Type B pancreatic cell (in vitro differentiated cells): ENCODE measurements at regions not wholly inside any gene's neighbourhood (a gene's known extent, or its start where the extent isn't known, plus 50 kb on each side); places are given as distances from the start of the nearest gene placed in this dataset.

ENCODE experiments used
- DNase-seq: peaks from one replicate; pipeline ENCODE4 v3.0.0; 2021; ENCODE audit warnings: mixed read lengths; ENCODE audit not compliant: unreplicated experiment; ENCODE audit errors: extremely low spot score
- H3K27ac Mint-ChIP-seq: 2 replicates; pipeline ENCODE4 v1.8.0; 2021; ENCODE audit warnings: mild to moderate bottlenecking, mixed read lengths
- H3K27me3 Mint-ChIP-seq: 2 replicates; pipeline ENCODE4 v1.8.0; 2021; ENCODE audit warnings: mixed read lengths
- H3K36me3 Mint-ChIP-seq: 2 replicates; pipeline ENCODE4 v1.8.0; 2021; ENCODE audit warnings: mixed read lengths
- H3K4me1 Mint-ChIP-seq: one replicate; pipeline ENCODE4 v1.8.0; 2021; ENCODE audit warnings: mixed read lengths; ENCODE audit not compliant: unreplicated experiment
- H3K4me3 Mint-ChIP-seq: 2 replicates; pipeline ENCODE4 v1.8.0; 2021; ENCODE audit warnings: mild to moderate bottlenecking, mixed read lengths
- H3K9me3 Mint-ChIP-seq: 2 replicates; pipeline ENCODE4 v1.8.0; 2021; ENCODE audit warnings: mixed read lengths
- TF ChIP-seq, protein P1 (sequence below): fragments of 200-600 bp; sonication (generic); conservative IDR thresholded peaks from 2 replicates; pipeline ENCODE4 v1.5.0; 2021; ENCODE audit warnings: antibody characterized with exemption, mild to moderate bottlenecking

DNA sequence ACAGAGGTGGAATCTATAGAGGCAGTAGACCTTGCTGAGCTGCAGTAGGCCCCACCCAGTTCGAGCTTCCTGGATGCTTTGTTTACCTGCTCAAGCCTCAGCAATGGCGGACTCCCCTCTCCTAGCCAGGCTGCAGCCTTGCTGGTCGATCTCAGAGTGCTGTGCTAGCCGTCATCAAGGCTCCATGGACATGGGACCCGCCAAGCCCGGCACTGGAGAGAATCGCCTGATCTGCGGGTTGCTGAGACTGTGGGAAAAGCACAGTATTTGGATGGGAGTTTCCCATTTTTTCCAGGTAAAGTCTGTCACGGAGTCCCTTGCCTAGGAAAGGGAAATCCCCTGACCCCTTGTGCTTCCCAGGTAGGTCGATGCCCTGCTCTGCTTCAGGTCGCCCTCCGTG lies 124.8 kb upstream of the KLF8 start:
- Mint-ChIP-seq H3K36me3 (no peaks in the 10 kb centered on the region), H3K9me3 (no peaks in the 10 kb centered on the region), H3K4me3 (no peak overlapping the region), H3K27ac (no peak overlapping the region), H3K27me3 (no peaks in the 10 kb centered on the region), H3K4me1 (no peaks in the 10 kb centered on the region)
- TF ChIP-seq, protein P1, sequence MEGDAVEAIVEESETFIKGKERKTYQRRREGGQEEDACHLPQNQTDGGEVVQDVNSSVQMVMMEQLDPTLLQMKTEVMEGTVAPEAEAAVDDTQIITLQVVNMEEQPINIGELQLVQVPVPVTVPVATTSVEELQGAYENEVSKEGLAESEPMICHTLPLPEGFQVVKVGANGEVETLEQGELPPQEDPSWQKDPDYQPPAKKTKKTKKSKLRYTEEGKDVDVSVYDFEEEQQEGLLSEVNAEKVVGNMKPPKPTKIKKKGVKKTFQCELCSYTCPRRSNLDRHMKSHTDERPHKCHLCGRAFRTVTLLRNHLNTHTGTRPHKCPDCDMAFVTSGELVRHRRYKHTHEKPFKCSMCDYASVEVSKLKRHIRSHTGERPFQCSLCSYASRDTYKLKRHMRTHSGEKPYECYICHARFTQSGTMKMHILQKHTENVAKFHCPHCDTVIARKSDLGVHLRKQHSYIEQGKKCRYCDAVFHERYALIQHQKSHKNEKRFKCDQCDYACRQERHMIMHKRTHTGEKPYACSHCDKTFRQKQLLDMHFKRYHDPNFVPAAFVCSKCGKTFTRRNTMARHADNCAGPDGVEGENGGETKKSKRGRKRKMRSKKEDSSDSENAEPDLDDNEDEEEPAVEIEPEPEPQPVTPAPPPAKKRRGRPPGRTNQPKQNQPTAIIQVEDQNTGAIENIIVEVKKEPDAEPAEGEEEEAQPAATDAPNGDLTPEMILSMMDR: no peak
- no peak for DNase-seq

DNA sequence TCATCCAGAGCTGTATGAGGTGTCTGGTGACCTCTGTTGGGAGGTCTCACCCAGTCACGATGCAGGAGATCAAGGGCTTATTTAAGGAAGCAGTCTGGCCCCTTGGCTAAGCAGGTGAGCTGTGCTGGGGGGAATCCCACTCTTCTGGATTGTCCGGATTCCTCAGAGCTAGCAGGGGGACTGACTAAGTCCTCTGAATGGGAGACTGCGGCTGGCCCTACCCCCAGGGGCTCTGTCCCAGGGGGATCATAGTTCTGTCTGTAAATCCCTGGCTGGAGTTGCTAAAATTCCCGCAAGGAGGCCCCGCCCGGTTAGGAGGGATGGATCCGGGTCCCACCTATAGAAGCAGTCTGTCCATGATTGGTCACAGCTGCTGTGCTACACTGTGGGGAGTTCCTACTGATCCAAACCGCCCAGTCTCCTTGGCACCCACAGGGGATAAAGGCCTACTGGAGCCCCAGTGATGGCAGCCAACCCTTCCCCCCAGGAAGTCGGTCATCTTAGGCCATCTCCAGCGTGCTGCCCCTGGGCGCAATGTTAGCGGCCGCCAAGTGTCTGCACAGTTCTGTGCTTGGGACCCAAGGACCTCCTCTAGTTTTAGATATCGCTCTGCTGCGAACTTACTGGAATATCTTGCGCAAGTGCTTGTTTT lies 118.2 kb upstream of the KLF8 start:
- no peak overlapping the region for H3K4me3 Mint-ChIP-seq
- H3K27ac Mint-ChIP-seq: peak overlapping the region; percentile 33
- no peaks in the 10 kb centered on the region for H3K36me3 Mint-ChIP-seq
- no peak for DNase-seq
- no peaks in the 10 kb centered on the region for H3K4me1 Mint-ChIP-seq
- TF ChIP-seq, protein P1: no peak
- H3K27me3 Mint-ChIP-seq: no peaks in the 10 kb centered on the region
- H3K9me3 Mint-ChIP-seq: no peaks in the 10 kb centered on the region

DNA sequence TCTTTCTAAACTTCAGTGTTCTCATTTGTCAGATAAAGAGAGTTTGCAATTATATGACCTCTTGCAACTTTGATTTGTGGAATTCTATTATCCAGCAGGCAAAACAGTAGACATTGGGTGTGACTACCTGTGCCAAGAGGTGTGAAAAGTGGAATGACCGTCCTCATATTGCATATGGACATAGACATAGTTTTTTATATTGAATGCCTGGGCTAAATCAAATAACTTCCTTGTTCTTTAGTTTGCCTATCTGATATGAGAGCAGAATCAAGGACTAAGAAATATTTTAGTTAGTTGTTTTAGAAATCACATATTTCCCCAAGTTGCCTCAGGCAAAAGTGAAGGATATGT lies 117.7 kb upstream of the KLF8 start:
- Mint-ChIP-seq H3K27me3 (no peaks in the 10 kb centered on the region), H3K27ac (peak overlapping the region; percentile 33), H3K4me3 (no peak overlapping the region), H3K36me3 (no peaks in the 10 kb centered on the region), H3K9me3 (no peaks in the 10 kb centered on the region), H3K4me1 (no peaks in the 10 kb centered on the region)
- TF ChIP-seq, protein P1: no peak
- no peak for DNase-seq

DNA sequence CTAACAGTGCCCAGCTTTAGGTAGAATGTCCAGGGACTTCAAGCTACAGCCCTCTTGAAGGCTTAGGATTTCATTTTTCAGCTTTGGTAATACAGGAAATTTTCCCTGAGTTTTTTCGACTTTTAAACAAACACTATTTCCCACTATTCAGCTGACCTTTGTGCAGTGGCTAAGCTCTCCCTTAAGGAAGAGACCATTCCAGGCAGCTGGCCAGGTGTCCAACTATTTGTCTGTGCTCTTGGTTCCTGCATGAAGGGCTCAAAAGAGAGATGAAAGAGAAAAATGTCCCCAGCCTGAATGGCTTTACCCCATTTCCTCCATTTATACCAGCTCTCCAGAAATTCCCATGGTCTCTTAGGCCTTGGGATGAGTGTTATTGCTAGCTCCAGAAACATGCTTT lies 111.9 kb upstream of the KLF8 start:
- H3K4me3 Mint-ChIP-seq: no peak overlapping the region
- H3K9me3 Mint-ChIP-seq: no peaks in the 10 kb centered on the region
- no peak for DNase-seq
- no peaks in the 10 kb centered on the region for H3K4me1 Mint-ChIP-seq
- no peaks in the 10 kb centered on the region for H3K27me3 Mint-ChIP-seq
- H3K27ac Mint-ChIP-seq: no peak overlapping the region
- H3K36me3 Mint-ChIP-seq: no peaks in the 10 kb centered on the region
- TF ChIP-seq, protein P1: no peak

DNA sequence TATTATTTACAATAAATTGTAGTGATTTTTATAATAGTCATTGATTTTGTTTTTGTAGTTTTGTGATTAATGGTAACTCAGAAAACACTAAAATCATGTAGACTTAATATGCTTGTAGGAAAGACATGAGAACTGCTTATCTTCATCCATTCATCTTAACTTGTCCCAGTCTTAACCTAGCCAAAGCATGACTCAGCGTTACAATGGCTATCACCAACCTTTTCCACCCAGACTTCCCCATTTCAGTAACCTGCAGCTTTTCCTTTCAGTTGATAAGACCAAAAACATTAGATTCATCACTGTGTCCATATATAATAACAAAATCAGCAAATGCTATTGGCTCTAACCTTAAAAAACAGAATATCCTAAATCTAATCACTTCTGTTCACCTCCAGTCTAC lies 106.2 kb upstream of the KLF8 start:
- Mint-ChIP-seq H3K4me3 (no peak overlapping the region), H3K27me3 (no peaks in the 10 kb centered on the region), H3K36me3 (no peaks in the 10 kb centered on the region), H3K27ac (no peak overlapping the region), H3K4me1 (no peaks in the 10 kb centered on the region), H3K9me3 (no peaks in the 10 kb centered on the region)
- no peak for DNase-seq
- TF ChIP-seq, protein P1: no peak

DNA sequence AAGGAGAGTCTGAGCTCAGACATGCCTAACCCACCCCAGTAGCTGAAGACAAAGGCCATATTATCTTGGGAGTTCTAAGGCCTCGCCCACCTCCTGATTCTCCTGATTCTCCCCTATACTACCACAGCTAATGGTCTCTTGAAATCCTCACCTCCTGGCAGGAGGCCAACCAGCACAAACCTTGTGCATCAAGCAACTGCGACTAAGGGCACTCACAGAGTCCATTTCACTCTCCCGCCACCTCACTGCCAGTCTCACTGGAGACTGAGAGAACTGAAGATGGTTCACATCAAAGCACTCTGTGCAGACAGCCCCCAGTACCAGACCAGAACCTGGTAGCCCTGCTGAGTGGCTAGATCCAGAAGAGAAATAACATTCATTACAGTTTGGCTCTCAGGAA lies 102.1 kb upstream of the KLF8 start:
- peaks cover 5% of the 10 kb centered on the region for H3K9me3 Mint-ChIP-seq
- TF ChIP-seq, protein P1: no peak
- H3K27ac Mint-ChIP-seq: no peak overlapping the region
- H3K4me1 Mint-ChIP-seq: no peaks in the 10 kb centered on the region
- no peak overlapping the region for H3K4me3 Mint-ChIP-seq
- H3K27me3 Mint-ChIP-seq: no peaks in the 10 kb centered on the region
- H3K36me3 Mint-ChIP-seq: no peaks in the 10 kb centered on the region
- no peak for DNase-seq
